CD14-positive monocyte (primary cell): ENCODE measurements at regions not wholly inside any gene's neighbourhood (a gene's known extent, or its start where the extent isn't known, plus 50 kb on each side); places are given as distances from the start of the nearest gene placed in this dataset.

Experiments used
- DNase-seq, 3 donors: peaks; one replicate each; pipeline ENCODE4 v3.0.0-alpha.2; 2011 to 2022
- H2AFZ ChIP-seq: 2 replicates; pipeline ENCODE4 v1.6.0; 2012; ENCODE audit warnings: mild to moderate bottlenecking, low read depth, low read length, inconsistent platforms; ENCODE audit not compliant: insufficient read depth, poor library complexity, severe bottlenecking
- H3K27ac ChIP-seq, 2 donors: 1 replicate in 1 of 2; 2 replicates in 1 of 2; pipeline ENCODE4 v1.5.1; 2012 to 2013; ENCODE audit warnings: low read length in 2 of 2, control low read depth in 1 of 2, inconsistent platforms in 1 of 2, low read depth in 1 of 2, mild to moderate bottlenecking in 1 of 2
- H3K27me3 ChIP-seq, 2 donors: one replicate each; pipeline versions ENCODE4 v1.6.0 to v1.6.1; 2011 to 2013; ENCODE audit warnings: low read length in 2 of 2; ENCODE audit not compliant: control insufficient read depth in 2 of 2, insufficient read depth in 2 of 2
- H3K36me3 ChIP-seq, 2 donors: replicated peaks in 1 of 2; 1 replicate in 1 of 2; 2 replicates in 1 of 2; pipeline versions ENCODE4 v1.5.1 to v1.6.1; 2012 to 2013; ENCODE audit warnings: low read length in 2 of 2, control low read depth in 1 of 2, inconsistent platforms in 1 of 2, mild to moderate bottlenecking in 1 of 2; ENCODE audit not compliant: insufficient read depth in 2 of 2, control insufficient read depth in 1 of 2
- H3K4me1 ChIP-seq, 2 donors: 1 replicate in 1 of 2; 2 replicates in 1 of 2; pipeline versions ENCODE4 v1.5.1 to v1.6.1; 2012 to 2013; ENCODE audit warnings: low read length in 2 of 2, control low read depth in 1 of 2, inconsistent platforms in 1 of 2, mild to moderate bottlenecking in 1 of 2, moderate library complexity in 1 of 2; ENCODE audit not compliant: insufficient read depth in 2 of 2, control insufficient read depth in 1 of 2
- H3K4me2 ChIP-seq: replicated peaks from 2 replicates; pipeline ENCODE3; 2012; ENCODE audit warnings: low read length, moderate library complexity, mild to moderate bottlenecking; ENCODE audit not compliant: poor library complexity, severe bottlenecking; ENCODE audit errors: extremely low read depth
- H3K4me3 ChIP-seq, 3 experiments: fragments of 200-600 bp in 1 of 3; sonication (generic) in 1 of 3; replicated peaks in 1 of 3; 1 replicate in 2 of 3; 2 replicates in 1 of 3; pipeline ENCODE4 v1.5.1; 2011 to 2013; ENCODE audit warnings: low read length in 3 of 3, mild to moderate bottlenecking in 3 of 3, control low read depth in 2 of 3, low read depth in 2 of 3, inconsistent platforms in 1 of 3, moderate library complexity in 1 of 3
- H3K79me2 ChIP-seq: 2 replicates; pipeline ENCODE4 v1.6.0; 2012; ENCODE audit warnings: mild to moderate bottlenecking, control low read depth, inconsistent platforms, low read length, moderate library complexity; ENCODE audit not compliant: insufficient read depth
- H3K9ac ChIP-seq: 2 replicates; pipeline ENCODE4 v1.6.0; 2017; ENCODE audit warnings: low read length, mild to moderate bottlenecking; ENCODE audit not compliant: insufficient read depth, poor library complexity, severe bottlenecking
- H3K9me3 ChIP-seq, 2 donors: replicated peaks in 1 of 2; 1 replicate in 1 of 2; 2 replicates in 1 of 2; pipeline versions ENCODE4 v1.5.1 to v1.6.1; 2012 to 2013; ENCODE audit warnings: low read length in 2 of 2, control low read depth in 1 of 2; ENCODE audit not compliant: control insufficient read depth in 1 of 2, insufficient read depth in 1 of 2
- H4K20me1 ChIP-seq: 2 replicates; pipeline ENCODE4 v1.6.0; 2012; ENCODE audit warnings: mild to moderate bottlenecking, low read length, control low read depth, moderate library complexity; ENCODE audit not compliant: insufficient read depth
- H3K27ac Mint-ChIP-seq, 7 donors: one replicate each; pipeline ENCODE4 v1.8.0; 2020; ENCODE audit warnings: mild to moderate bottlenecking in 7 of 7, mixed read lengths in 7 of 7, moderate library complexity in 6 of 7, inconsistent platforms in 2 of 7
- H3K27me3 Mint-ChIP-seq, 3 donors: one replicate each; pipeline ENCODE4 v1.8.0; 2021 to 2022; ENCODE audit warnings: low read depth in 3 of 3, mild to moderate bottlenecking in 3 of 3, mixed read lengths in 3 of 3, moderate library complexity in 3 of 3, inconsistent platforms in 1 of 3
- H3K36me3 Mint-ChIP-seq, 2 donors: one replicate each; pipeline ENCODE4 v1.8.0; 2020; ENCODE audit warnings: mixed read lengths in 2 of 2, inconsistent platforms in 1 of 2, mild to moderate bottlenecking in 1 of 2
- H3K4me1 Mint-ChIP-seq: one replicate; pipeline ENCODE4 v1.8.0; 2020; ENCODE audit warnings: mild to moderate bottlenecking, mixed read lengths
- H3K4me3 Mint-ChIP-seq, 2 donors: one replicate each; pipeline ENCODE4 v1.8.0; 2020; ENCODE audit warnings: mild to moderate bottlenecking in 2 of 2, mixed read lengths in 2 of 2, moderate library complexity in 1 of 2
- H3K9me3 Mint-ChIP-seq, 7 donors: one replicate each; pipeline ENCODE4 v1.8.0; 2020 to 2022; ENCODE audit warnings: mixed read lengths in 7 of 7, mild to moderate bottlenecking in 6 of 7, moderate library complexity in 6 of 7, inconsistent platforms in 2 of 7
- CTCF ChIP-seq: fragments of 200-600 bp; IDR thresholded peaks from one replicate; pipeline ENCODE4 v1.8.0; 2022; ENCODE audit warnings: antibody characterized with exemption, mild to moderate bottlenecking
- WGBS: methylation state at CpG from one replicate; pipeline ENCODE4 v1.1.5; 2013; ENCODE audit warnings: missing lambda C conversion rate; ENCODE audit not compliant: insufficient coverage; 5-methylcytosine and 5-hydroxymethylcytosine counted together
- intact Hi-C, 2 donors: fragments of 100-400 bp; cut with micrococcal nuclease; formaldehyde crosslinking; loops; one replicate each; pipeline versions ENCODE4 v1.15.0 to v1.15.1; 2023

- Mint-ChIP-seq H3K4me1 (no peaks in the 10 kb centered on the region), H3K27ac (no peak overlapping the region), H3K27me3 (peaks cover 0 to 4% (median 1%) of the 10 kb centered on the region in 3 donors), H3K4me3 (no peak overlapping the region), H3K9me3 (no peaks in the 10 kb centered on the region), H3K36me3 (no peaks in the 10 kb centered on the region)
- H4K20me1 ChIP-seq, result no peaks in the 10 kb centered on the region
- H2AFZ ChIP-seq, result no peak overlapping the region
- no peaks in the 10 kb centered on the region for H3K27me3 ChIP-seq
- H3K36me3 ChIP-seq, result no peaks in the 10 kb centered on the region
- TF ChIP-seq CTCF, result no peak
- H3K4me1 ChIP-seq, result no peaks in the 10 kb centered on the region
- no peak for DNase-seq
- H3K9me3 ChIP-seq, result no peaks in the 10 kb centered on the region
- intact Hi-C loops, result no loop called here
- WGBS, result 30% methylated on average over 1 of the region's 9 CpGs
- no peak overlapping the region for H3K4me2 ChIP-seq
- H3K27ac ChIP-seq, result no peak overlapping the region
- no peaks in the 10 kb centered on the region for H3K79me2 ChIP-seq
- H3K4me3 ChIP-seq, result no peak overlapping the region
- H3K9ac ChIP-seq, result no peak overlapping the region
Observed at GRCh38 chr22:48644108-48644507, 1183.6 kb downstream of the BRD1 start.

GRCh38 chr22:48643066-48643731, 1184.5 kb downstream of the BRD1 start:
- Histone ChIP-seq H3K4me2 (no peak overlapping the region), H4K20me1 (no peaks in the 10 kb centered on the region), H3K4me3 (no peak overlapping the region), H3K9ac (no peak overlapping the region), H2AFZ (no peak overlapping the region), H3K4me1 (no peaks in the 10 kb centered on the region), H3K36me3 (no peaks in the 10 kb centered on the region), H3K79me2 (no peaks in the 10 kb centered on the region), H3K27ac (no peak overlapping the region), H3K27me3 (no peaks in the 10 kb centered on the region), H3K9me3 (no peaks in the 10 kb centered on the region)
- H3K36me3 Mint-ChIP-seq, result no peaks in the 10 kb centered on the region
- intact Hi-C loops, result no loop called here
- H3K9me3 Mint-ChIP-seq, result no peaks in the 10 kb centered on the region
- no peak overlapping the region for H3K27ac Mint-ChIP-seq
- H3K4me1 Mint-ChIP-seq, result no peaks in the 10 kb centered on the region
- WGBS, result 96% methylated on average over 23 of the region's 23 CpGs
- peaks cover 0 to 6% (median 1%) of the 10 kb centered on the region in 3 donors for H3K27me3 Mint-ChIP-seq
- H3K4me3 Mint-ChIP-seq, result no peak overlapping the region
- no peak for DNase-seq
- no peak for TF ChIP-seq CTCF
